Adrenal gland (tissue), 5 donors: ENCODE measurements at regions not wholly inside any gene's neighbourhood (a gene's known extent, or its start where the extent isn't known, plus 50 kb on each side); places are given as distances from the start of the nearest gene placed in this dataset.

Experiments
- POLR2A ChIP-seq, 2 donors: fragments of 450-650 bp; IDR thresholded peaks; one replicate each; pipeline ENCODE4 v1.6.1; 2017; ENCODE audit warnings: antibody characterized with exemption in 2 of 2, mild to moderate bottlenecking in 2 of 2, moderate library complexity in 1 of 2
- TF ChIP-seq, protein P1 (sequence below), 6 experiments: fragments of 450-650 bp in 4 of 6; fragments of 200-600 bp in 2 of 6; sonication (generic) in 1 of 6; IDR thresholded peaks; 1 replicate in 5 of 6; 2 replicates in 1 of 6; pipeline versions ENCODE4 v1.5.1 to v1.8.0; 2016 to 2021; ENCODE audit warnings: antibody characterized with exemption in 6 of 6, mild to moderate bottlenecking in 2 of 6, moderate library complexity in 1 of 6
- donor health status: DM: no; HTN: no; CAD: no.

DNA sequence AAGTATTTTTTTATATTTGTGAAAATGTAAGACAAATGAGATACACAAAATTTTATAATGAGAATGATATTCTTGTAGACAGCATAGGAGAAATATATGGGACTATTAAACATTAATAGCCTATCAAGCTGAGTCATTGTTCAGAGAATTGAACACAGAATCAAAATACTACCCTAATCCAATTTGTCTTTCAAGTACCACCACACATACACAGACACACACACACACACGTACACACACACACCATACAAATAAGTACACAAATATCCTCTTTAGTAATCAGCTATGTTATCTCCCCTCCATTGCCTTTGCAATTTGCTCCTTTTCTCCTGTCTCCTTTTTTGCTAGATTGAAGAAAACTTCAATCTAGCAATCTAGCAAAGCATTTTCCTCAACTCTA is 499.3 kb downstream of the FOXG1 start:
- TF ChIP-seq, protein P1, sequence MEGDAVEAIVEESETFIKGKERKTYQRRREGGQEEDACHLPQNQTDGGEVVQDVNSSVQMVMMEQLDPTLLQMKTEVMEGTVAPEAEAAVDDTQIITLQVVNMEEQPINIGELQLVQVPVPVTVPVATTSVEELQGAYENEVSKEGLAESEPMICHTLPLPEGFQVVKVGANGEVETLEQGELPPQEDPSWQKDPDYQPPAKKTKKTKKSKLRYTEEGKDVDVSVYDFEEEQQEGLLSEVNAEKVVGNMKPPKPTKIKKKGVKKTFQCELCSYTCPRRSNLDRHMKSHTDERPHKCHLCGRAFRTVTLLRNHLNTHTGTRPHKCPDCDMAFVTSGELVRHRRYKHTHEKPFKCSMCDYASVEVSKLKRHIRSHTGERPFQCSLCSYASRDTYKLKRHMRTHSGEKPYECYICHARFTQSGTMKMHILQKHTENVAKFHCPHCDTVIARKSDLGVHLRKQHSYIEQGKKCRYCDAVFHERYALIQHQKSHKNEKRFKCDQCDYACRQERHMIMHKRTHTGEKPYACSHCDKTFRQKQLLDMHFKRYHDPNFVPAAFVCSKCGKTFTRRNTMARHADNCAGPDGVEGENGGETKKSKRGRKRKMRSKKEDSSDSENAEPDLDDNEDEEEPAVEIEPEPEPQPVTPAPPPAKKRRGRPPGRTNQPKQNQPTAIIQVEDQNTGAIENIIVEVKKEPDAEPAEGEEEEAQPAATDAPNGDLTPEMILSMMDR (IDR thresholded peaks at IDR 0.05), result no peak
- TF ChIP-seq POLR2A (IDR thresholded peaks at IDR 0.05), result no peak
